Stomach (tissue), 8 donors: ENCODE measurements at regions not wholly inside any gene's neighbourhood (a gene's known extent, or its start where the extent isn't known, plus 50 kb on each side); places are given as distances from the start of the nearest gene placed in this dataset.

Source experiments
- DNase-seq, 2 donors: peaks; one replicate each; pipeline versions ENCODE4 v3.0.0 to v3.0.0-alpha.2; 2013 to 2019
- H3K27ac ChIP-seq, 5 donors: fragments of 200-600 bp in 4 of 5; sonication (generic) in 4 of 5; one replicate each; pipeline ENCODE4 v1.5.1; 2013 to 2019; ENCODE audit warnings: mild to moderate bottlenecking in 1 of 5, moderate library complexity in 1 of 5
- H3K27me3 ChIP-seq, 3 donors: fragments of 200-600 bp; sonication (generic); one replicate each; pipeline ENCODE4 v1.5.1; 2017 to 2019; ENCODE audit warnings: mixed run types in 1 of 3
- H3K36me3 ChIP-seq, 4 donors: fragments of 200-600 bp; sonication (generic); 1 replicate in 3 of 4; 2 replicates in 1 of 4; pipeline ENCODE4 v1.5.1; 2016 to 2019
- H3K4me1 ChIP-seq, 4 donors: fragments of 200-600 bp; sonication (generic); one replicate each; pipeline ENCODE4 v1.5.1; 2016 to 2019
- H3K4me3 ChIP-seq, 4 donors: fragments of 200-600 bp; sonication (generic) in 3 of 4; one replicate each; pipeline ENCODE4 v1.5.1; 2016 to 2019; ENCODE audit warnings: mild to moderate bottlenecking in 1 of 4
- H3K9me3 ChIP-seq, 4 donors: fragments of 200-600 bp; sonication (generic); one replicate each; pipeline ENCODE4 v1.5.1; 2016 to 2019
- EP300 ChIP-seq: sonication (generic); formaldehyde crosslinking; IDR thresholded peaks from one replicate; pipeline ENCODE4 v1.6.1; 2017; ENCODE audit warnings: antibody characterized with exemption
- POLR2A ChIP-seq, 4 donors: fragments of 450-650 bp; IDR thresholded peaks; one replicate each; pipeline ENCODE4 v1.6.1; 2016; ENCODE audit warnings: antibody characterized with exemption in 4 of 4, control low read depth in 2 of 4, mild to moderate bottlenecking in 1 of 4, moderate library complexity in 1 of 4
- POLR2AphosphoS5 ChIP-seq, 3 donors: sonication (generic); formaldehyde crosslinking; IDR thresholded peaks; one replicate each; pipeline ENCODE4 v1.6.1; 2016; ENCODE audit warnings: antibody characterized with exemption in 3 of 3
- WGBS, 5 donors: extraction: QIAGEN DNeasy Blood & Tissue Kit in 3 of 5; methylation state at CpG; one replicate each; pipeline versions ENCODE4 v1.1.5 to v1.1.7; 2013 to 2018; 5-methylcytosine and 5-hydroxymethylcytosine counted together
- intact Hi-C: fragments of 100-400 bp; cut with DNase I; formaldehyde crosslinking; loops from one replicate; pipeline ENCODE4 v1.15.1; 2023; ENCODE audit warnings: low total_unique reads
- TF ChIP-seq, protein P1 (sequence below), 7 experiments: fragments of 450-650 bp in 4 of 7; fragments of 200-600 bp in 3 of 7; sonication (generic) in 3 of 7; IDR thresholded peaks; one replicate each; pipeline ENCODE4 v1.5.1; 2016 to 2019; ENCODE audit warnings: antibody characterized with exemption in 7 of 7, control low read depth in 2 of 7, mild to moderate bottlenecking in 1 of 7
- donor health status: healthy with polysubstance abuse.
- donor health status: Bipolar disorder and iron deficiency.
- donor health status: healthy.

- no peak for TF ChIP-seq POLR2AphosphoS5 (IDR thresholded peaks at IDR 0.05)
- TF ChIP-seq, protein P1, sequence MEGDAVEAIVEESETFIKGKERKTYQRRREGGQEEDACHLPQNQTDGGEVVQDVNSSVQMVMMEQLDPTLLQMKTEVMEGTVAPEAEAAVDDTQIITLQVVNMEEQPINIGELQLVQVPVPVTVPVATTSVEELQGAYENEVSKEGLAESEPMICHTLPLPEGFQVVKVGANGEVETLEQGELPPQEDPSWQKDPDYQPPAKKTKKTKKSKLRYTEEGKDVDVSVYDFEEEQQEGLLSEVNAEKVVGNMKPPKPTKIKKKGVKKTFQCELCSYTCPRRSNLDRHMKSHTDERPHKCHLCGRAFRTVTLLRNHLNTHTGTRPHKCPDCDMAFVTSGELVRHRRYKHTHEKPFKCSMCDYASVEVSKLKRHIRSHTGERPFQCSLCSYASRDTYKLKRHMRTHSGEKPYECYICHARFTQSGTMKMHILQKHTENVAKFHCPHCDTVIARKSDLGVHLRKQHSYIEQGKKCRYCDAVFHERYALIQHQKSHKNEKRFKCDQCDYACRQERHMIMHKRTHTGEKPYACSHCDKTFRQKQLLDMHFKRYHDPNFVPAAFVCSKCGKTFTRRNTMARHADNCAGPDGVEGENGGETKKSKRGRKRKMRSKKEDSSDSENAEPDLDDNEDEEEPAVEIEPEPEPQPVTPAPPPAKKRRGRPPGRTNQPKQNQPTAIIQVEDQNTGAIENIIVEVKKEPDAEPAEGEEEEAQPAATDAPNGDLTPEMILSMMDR (IDR thresholded peaks at IDR 0.05): no peak
- TF ChIP-seq EP300: no peak
- no peak for TF ChIP-seq POLR2A (IDR thresholded peaks at IDR 0.05)
- intact Hi-C loops: no loop called here
- Histone ChIP-seq H3K36me3 (no peaks in the 10 kb centered on the region), H3K9me3 (no peaks in the 10 kb centered on the region), H3K4me1 (no peaks in the 10 kb centered on the region), H3K27me3 (peaks cover 0 to 41% (median 0%) of the 10 kb centered on the region in 3 donors), H3K27ac (no peak overlapping the region), H3K4me3 (no peak overlapping the region)
- WGBS, 5 donors: 71 to 87% (median 83%) methylated on average over 2 of the region's 2 CpGs
- DNase-seq: no peak
Measured at GRCh38 chr12:131552492-131552863, 158.4 kb upstream of the SFSWAP start.

GRCh38 chr12:131553096-131553777 lies 157.7 kb upstream of the SFSWAP start:
- Histone ChIP-seq H3K27me3 (peaks cover 0 to 40% (median 0%) of the 10 kb centered on the region in 3 donors), H3K4me1 (no peaks in the 10 kb centered on the region), H3K4me3 (no peak overlapping the region), H3K27ac (no peak overlapping the region), H3K9me3 (no peaks in the 10 kb centered on the region), H3K36me3 (no peaks in the 10 kb centered on the region)
- intact Hi-C loops: no loop called here
- TF ChIP-seq, protein P1 (IDR thresholded peaks at IDR 0.05): no peak
- TF ChIP-seq POLR2A (IDR thresholded peaks at IDR 0.05) (no peak), EP300 (no peak), POLR2AphosphoS5 (IDR thresholded peaks at IDR 0.05) (no peak)
- 70 to 78% (median 72%) methylated on average over 6 of the region's 6 CpGs for WGBS, 5 donors
- no peak for DNase-seq

- TF ChIP-seq, protein P1 (IDR thresholded peaks at IDR 0.05): no peak
- TF ChIP-seq EP300 (no peak), POLR2AphosphoS5 (IDR thresholded peaks at IDR 0.05) (no peak), POLR2A (IDR thresholded peaks at IDR 0.05) (no peak)
- DNase-seq: no peak
- Histone ChIP-seq H3K27ac (no peak overlapping the region), H3K4me3 (no peak overlapping the region), H3K36me3 (no peaks in the 10 kb centered on the region), H3K27me3 (peaks cover 0 to 44% (median 0%) of the 10 kb centered on the region in 3 donors), H3K4me1 (no peaks in the 10 kb centered on the region), H3K9me3 (no peaks in the 10 kb centered on the region)
- WGBS, 5 donors: 60 to 85% (median 79%) methylated on average over 7 to 18 of the region's 18 CpGs
- intact Hi-C loops: no loop called here
Measured at GRCh38 chr12:131555197-131555846, 155.6 kb upstream of the SFSWAP start.

- TF ChIP-seq, protein P1 (IDR thresholded peaks at IDR 0.05): no peak
- TF ChIP-seq POLR2A (IDR thresholded peaks at IDR 0.05): no peak
- no peak for TF ChIP-seq EP300
- no peak for TF ChIP-seq POLR2AphosphoS5 (IDR thresholded peaks at IDR 0.05)
- Histone ChIP-seq H3K27ac (no peak overlapping the region), H3K27me3 (peaks cover 0 to 44% (median 0%) of the 10 kb centered on the region in 3 donors), H3K36me3 (no peaks in the 10 kb centered on the region), H3K4me3 (no peak overlapping the region), H3K9me3 (no peaks in the 10 kb centered on the region), H3K4me1 (no peaks in the 10 kb centered on the region)
- WGBS, 5 donors: 64 to 79% (median 71%) methylated on average over 9 to 13 of the region's 13 CpGs
- intact Hi-C loops: no loop called here
- no peak for DNase-seq
Measured at GRCh38 chr12:131555866-131556265, 155.0 kb upstream of the SFSWAP start.
